GM19025 (cell line): ENCODE measurements at regions not wholly inside any gene's neighbourhood (a gene's known extent, or its start where the extent isn't known, plus 50 kb on each side); places are given as distances from the start of the nearest gene placed in this dataset.

Source experiments
- ATAC-seq: cut with Tn5 transposase; IDR thresholded peaks from one replicate; pipeline ENCODE4 v1.9.1; 2021; ENCODE audit warnings: mild to moderate bottlenecking, low read depth, moderate library complexity; ENCODE audit not compliant: unreplicated experiment

DNA sequence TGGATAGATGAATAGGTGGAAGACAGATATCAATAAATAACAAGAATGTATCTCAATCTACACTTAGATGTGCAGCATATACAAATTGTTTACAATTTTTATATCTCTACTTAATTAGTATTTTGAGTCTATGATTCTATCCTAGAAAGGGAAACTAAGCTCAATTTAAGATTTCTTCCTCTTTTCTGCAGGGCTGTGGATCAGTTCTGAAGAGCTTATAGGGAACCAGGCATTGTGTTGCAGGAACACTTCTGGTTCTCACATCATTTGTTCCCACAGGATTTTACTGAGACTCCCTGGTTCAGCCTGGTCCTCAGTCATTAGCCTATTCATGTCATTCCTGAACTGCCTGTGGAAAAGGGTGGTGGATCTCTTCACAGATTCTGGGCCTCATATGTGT lies 105.8 kb downstream of the TNFSF18 start:
- no peak for ATAC-seq

DNA sequence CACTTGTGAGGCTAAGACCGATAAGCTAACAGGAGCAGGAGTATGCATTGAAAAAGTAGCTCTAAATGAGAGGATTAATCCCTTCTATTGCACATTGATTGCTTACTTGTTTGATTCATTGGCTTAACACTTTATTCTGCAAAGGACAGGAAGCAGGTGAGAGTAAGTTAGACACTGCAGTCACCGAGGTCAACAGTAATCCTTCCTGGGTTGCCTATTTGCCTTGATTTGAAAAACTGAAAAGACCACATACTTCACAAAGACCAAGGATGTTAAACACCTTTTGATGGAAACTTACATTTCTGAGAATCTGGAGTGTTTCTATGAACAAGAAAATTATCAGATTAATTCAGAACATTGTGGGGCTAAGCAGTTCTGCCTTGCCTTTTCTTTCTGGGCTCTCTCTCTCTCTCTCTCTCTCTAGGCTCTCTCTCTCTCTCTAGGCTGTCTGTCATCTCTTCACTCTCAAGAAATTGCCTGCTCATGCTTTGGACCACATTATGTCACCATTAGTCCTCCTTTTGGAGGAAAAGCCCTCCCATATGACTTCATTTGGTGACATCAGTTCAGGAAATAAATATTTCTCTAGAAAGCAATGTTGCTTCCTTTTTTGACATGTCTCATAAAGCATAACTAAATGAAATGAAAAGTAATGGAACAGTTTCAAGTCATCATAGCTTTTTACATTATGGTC lies 103.8 kb downstream of the TNFSF18 start:
- ATAC-seq = no peak

DNA sequence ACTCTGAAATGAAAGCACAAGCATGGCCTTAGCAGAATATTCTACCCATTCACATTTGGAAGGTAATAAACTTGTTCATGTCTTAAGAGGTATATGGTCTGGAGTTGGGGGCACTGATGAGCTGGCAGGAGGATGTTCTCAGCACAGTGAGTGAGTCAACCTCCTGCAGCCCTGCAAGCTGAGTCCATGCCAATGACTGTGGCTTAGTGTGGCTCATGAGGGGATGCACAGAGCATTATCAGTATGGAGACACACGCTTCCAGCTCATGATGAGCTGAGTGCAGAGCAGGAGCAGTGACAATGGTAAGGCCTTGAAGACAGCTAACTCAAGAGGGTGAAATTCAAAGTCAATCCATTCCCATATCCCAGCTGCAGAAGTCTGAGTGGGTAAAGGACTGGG lies 102.3 kb downstream of the TNFSF18 start:
- no peak for ATAC-seq

DNA sequence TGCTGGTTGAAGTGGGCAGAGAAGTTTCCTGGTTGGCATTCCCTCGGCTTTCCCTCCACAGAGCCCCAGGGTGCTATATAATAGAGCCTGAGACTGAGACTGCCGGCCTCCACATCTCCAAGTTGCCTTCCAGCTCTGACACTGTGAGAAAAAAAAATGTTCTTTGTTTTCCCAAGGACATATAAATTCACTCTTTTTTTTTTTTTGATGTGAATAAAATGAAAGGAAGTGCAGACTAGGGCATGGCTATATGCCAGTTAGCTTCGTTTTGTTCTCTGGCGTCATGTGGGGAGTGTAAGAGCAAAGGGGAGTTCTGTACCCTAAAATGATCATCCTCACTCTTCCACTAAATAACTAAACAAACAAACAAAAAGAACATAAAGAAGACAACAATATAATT lies 101.6 kb downstream of the TNFSF18 start:
- no peak for ATAC-seq

DNA sequence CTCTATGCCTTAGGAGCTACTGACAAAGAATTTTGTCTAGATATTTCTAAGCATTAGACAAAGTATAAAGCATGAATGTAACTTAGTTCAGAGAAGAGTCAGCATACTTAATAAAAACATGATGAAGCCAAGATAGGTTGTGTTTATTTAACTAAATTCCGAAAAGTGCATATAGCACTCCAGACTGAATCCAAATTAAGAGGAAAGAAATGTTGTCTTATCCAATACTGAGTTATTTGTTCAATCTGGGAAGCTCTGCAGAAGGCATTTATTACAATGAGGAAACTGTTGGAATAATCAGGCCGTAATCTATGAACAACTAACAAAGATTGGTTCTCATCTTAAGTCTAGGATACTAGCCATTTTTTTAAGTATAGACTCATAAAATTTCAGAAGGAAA lies 100.2 kb downstream of the TNFSF18 start:
- no peak for ATAC-seq

DNA sequence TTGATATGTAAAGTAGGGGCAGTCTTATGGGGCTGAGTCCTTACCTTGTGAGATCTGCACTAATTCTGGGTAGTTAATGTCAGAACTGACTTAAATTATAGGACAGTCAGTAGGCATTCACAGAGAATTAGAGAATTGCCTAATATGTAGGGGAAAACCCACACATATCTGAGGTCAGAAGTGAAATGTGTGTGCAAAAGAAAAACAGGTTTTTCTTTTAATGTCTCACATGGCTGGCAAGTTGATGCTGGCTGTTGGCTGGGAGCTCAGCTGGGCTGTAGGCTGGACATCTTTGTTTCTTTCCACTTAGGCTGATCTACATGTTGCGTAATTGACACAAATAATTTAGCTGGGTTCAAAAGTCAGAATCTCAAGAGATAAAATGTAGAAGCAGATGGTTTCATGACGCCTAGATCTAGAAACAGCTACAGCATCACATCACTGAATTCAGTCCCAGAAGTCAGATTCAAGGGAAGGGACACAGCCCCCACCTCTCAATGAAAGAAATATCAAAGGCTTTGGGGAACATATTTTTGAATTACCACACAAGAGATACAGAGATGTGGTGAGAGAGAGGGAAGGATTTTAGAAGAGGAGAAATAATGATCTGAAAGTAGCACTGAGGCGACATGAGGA lies 98.9 kb downstream of the TNFSF18 start:
- no peak for ATAC-seq

DNA sequence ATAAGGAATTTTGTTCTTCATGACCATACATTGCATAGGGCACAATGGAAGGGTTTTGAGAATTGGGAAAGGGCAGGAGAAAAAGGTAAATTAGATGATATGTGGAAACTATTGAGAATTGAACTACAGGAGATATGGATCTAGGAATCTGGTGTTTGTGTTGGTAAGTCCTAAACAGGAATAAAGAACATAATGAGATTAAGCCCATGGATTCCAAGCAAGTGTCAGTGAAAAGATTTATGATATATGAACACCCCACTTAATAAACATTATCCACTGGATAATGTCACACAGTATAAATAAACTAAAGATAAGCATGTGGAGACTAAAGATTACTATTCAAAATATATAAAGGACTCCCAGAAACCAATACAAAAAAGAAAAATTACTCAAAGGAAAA lies 98.2 kb downstream of the TNFSF18 start:
- no peak for ATAC-seq

DNA sequence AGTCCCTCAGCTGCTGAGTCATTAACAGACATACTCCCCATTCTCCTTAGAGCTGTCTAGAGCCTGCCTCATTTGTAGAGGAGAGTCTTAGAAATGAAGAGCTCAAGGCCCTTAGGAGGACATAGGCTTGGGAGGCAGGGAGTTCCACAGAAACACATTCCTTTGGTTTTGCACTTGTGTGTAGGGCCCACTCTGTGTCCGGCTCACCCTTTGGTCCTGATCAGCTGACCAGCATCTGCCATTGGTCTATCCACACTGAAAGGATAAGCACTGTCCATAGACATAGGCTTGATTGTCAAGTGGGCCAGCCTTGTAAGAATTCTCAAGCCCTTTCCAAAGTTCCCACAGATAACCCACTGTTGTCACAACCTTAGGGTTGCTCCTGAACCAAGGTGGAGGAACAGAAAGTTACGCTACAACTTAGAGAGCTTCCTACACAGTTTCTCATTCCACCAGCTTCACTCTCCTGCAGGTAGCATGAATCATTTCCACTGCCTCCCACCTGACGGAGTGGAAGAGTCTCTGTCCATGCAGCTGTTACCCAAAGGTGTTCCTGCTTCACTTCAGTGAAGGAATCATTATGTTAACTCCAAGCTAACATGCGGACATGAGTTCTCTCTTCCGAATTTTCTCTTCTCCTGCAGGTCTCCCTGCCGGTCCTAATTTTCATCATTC lies 96.1 kb downstream of the TNFSF18 start:
- ATAC-seq = no peak

DNA sequence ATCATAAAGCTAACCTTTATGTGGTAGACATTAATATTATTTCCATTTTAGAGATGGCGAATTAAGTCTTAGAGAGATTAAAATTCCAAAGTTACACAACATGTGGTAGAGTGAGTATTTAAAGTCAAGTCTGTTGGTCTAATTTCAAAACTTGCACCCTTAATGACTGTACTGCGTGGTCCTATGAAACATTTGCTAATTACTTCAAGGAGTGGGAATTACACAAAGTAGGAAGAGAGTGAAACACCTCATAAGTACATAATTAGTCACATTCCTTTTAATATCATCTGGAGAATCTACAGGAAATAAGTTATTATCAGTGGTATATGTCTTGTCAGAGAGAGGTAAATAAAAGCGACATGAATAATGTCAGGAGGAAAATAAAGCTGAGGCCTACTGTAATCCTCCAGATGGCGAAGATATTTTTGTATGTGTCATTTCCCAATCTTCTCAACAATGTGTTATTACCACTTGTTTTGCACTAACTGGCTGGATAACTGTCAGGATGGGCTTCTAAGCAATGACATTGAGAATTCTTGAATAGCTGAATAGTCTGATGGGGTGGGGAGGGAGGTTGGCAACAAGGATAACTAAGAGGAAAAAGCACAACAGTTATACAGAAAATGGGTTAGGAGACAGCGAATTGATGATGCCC lies 95.5 kb downstream of the TNFSF18 start:
- ATAC-seq = no peak

DNA sequence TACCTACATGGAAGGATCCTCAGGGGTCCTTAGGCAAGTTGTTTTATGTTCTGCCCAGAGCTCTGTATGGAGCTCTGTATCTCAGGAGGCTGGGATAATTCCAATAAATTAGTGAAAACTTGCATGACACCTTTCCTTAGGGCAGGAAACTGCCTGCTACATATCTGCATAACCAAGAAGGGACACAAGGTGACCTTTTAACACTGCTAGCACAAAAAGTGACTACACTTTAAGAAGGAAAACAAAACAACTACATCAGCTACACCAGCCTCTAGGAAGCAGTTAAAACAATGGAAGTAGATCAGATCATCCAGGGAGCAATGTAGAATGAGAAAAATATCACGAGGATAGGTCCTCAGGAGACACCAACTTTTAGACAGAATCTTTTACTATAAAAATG lies 93.9 kb downstream of the TNFSF18 start:
- ATAC-seq = no peak

DNA sequence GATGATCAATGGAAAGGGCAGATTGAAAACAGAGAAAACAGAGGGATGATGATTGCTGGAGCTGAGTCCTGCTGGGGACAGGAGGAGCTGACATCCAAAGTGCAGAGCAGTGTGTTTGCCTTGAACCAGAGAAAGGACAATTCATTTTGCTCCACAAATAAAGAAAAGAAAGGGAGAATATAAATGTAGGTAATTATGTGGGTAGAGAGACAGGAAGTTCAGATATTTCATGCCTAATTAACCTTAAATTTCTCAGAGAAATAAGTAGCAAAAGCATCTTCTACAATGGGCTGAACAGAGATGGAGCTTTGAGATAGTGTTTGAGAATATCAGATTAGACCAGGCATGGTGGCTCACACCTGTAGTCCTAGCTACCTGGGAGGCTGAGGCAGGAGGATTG lies 93.2 kb downstream of the TNFSF18 start:
- ATAC-seq = no peak

DNA sequence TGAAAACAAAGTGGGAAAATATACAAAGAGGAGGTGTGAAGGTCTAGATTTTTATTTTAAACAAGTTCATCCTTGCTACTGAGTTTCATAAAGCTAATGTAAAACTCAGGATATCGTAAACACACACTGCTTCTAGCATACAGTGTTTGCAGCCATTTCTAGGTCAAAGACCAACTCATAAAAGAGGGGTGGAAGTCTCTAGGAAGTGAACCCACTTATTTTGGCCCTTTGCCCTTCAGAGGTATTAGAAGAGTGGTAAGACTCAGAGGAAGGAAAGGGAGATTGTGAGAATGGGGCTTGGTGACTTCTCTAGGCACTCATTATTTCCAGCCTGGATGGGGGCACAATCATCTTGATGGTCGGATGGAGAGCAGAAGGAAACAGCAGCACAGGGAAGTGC lies 91.2 kb downstream of the TNFSF18 start:
- ATAC-seq = no peak

DNA sequence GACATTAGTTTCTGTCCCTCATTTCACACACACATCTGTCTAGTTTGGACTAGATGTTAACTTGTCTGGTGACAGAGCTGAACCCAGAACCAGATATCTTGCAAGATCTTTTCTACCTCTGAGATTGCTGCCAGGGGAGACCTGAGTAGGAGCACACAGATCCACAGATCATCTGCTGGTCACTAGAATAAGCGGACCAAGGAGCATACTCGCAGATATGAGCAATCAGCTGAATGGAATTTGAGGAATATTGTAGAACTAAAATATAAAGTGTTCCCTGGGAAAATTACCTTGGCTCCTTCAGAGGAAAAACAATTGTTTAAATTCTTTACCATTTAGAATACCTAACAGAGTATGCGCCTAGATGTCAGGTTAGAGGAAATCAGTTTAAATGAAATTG lies 90.7 kb downstream of the TNFSF18 start:
- ATAC-seq = no peak

DNA sequence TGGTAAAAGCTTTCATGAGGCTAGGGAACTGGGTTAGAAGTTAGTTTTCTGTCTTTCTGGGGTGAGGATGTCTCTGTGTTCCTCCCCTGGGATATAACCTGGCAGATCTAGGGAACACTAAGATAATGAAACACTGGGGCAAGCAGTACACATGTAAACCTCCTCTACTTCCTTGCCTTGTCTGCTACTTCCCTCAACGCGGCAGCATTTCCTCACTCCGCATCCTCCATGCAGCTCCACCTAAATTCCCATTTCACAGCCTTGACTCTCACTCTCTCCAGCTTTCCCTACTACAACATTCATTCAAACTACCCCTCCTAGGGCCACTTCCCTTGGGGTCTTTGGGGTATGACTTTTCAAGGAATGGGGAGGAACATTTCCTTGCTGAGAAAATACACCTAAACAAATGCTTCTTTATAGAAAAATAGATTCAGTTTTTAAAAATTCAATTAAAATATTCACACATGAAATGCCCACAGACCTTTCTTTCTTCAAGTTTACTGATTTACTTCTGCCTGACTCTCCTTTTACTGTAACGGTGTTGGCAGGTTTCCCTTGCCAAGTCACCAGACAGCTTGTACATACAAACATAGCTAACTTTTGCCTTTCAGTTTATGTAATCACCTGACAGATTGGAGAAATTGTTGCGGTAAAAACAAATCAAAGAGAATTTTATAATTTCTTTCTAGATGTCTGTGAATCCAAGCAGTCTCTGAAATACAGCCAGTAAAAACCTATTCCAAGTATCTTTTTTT lies 90.1 kb downstream of the TNFSF18 start:
- ATAC-seq = no peak

DNA sequence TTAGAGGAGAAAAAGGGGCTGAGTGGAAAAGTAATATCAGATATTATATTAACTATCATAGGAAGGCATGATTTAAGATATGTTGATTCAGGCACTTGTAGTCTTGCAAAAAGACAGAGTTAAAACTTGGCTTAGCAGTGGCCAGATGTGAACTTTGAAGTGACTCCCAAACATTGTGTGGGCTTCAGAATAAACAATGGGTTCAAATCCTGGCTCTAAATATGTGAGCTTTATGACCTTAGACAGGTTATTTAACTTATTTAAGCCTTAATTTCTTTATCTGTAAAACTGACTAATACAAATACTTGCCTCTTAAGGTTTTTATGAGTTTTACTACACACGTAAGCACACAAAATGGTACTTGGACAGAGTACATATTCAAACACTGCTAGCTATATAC lies 85.9 kb downstream of the TNFSF18 start:
- ATAC-seq = no peak

DNA sequence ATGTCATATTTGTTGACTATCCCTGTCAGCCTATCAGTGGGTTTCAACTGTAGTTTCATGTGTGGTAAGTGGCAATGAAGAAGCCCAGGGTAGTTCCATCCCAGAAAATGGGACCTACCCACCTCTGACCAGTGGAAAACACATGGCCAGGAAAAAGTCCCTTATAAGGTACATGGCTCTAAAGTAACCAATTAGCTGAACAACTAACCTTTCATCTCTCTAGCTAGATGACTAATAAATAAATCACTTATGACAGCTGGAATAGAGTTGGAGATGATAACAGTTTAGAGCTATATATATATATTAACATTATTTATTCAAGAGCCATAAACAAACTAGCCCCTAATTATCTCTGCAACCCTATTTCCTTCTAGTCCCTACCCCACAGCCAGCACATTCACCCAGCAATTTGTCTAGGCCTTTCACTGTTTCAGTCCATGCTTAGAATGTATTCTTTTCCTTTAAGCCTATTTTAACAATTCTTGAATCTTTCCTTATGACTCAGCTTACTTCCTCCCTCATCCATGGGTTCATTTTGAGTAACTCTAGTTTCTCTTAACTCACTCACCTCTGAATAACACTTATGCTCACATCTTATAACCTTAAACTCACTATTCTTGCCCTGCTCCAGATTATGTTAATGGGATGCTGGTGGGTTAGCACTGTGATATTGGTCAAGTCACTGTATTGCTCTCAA lies 83.7 kb downstream of the TNFSF18 start:
- no peak for ATAC-seq

DNA sequence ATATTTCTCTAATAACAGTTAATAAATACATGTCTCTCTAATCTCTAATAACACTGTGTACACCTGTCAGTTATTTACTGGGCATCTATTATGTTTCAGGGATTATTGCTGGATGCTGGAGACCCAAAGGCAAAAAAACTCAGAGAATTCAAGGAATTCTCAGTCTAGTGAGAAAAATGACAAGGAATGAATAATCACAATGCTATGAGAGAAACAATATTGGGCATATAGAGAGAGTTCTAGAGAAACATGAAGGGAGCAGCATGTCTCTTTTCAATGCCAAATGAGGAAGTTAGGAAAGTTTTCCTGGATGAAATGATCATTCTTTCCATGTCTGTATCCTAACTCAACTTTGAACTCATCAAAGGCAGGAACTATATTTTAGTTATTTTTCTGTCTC lies 82.8 kb downstream of the TNFSF18 start:
- ATAC-seq = no peak

DNA sequence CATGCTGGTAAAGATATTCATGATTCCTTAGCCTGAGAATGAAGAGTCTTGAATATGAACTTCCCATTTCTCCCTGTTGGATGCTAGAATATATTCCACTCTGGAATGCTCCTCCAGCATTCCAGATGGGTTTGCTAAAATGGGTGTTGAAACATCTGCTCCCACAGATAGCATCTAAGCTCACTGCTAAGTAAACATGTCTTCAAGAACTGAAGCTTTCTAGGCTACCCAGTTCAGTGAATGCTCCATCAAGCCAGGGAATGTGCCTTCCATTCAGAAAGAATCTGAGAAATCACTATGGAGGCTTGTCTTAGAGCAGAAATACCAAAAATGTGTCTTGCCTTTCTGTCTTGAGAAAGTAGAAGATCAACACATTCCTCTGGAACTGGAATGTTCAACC lies 81.1 kb downstream of the TNFSF18 start:
- ATAC-seq = no peak

DNA sequence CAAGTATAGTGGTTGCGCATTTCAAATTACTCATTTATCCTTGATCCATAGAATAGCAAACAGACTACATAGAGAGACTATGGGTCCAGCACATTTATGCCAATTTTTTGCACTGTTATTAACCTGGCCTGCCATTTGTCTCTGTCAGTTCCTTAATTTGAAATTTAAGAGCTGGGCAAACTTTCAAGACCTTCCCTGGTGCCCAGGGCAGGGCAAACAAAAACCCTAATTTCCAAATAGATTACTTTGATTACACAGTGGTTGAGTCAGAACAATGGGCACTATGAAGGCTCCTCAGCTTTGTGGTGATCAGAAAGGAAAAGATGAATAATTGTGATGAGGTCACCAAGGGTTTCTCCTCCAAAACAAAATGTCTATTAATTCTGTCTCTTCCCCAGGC lies 80.6 kb downstream of the TNFSF18 start:
- ATAC-seq = no peak

DNA sequence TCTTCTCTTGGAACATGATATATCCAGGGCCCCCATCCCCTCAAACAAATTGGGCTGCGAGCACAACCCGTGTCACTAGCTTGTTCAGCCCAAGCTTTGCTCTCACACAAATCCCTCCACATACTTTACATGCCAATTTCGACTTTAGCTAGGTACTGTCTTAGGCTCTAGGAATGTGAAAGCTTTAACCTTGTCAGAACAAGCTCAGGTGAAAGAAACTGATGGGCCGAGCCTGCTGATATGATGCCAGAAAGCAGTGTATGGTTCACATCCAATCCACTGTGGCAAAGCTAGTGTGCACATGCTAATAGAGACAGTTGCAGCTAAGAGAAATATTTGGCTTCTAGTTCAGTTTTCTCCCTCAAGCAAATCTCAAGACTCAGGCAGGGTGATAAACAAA lies 79.5 kb downstream of the TNFSF18 start:
- ATAC-seq = no peak
